H9 (cell line): ENCODE measurements at regions not wholly inside any gene's neighbourhood (a gene's known extent, or its start where the extent isn't known, plus 50 kb on each side); places are given as distances from the start of the nearest gene placed in this dataset.

Source experiments
- DNase-seq: peaks from one replicate; pipeline ENCODE4 v3.0.0-alpha.2; 2017
- H2AFZ ChIP-seq: one replicate; pipeline ENCODE4 v1.6.1; 2013; ENCODE audit warnings: mild to moderate bottlenecking, low read length, control low read depth, moderate library complexity
- H2AK5ac ChIP-seq: 2 replicates; pipeline ENCODE4 v1.6.1; 2013; ENCODE audit warnings: low read length, control low read depth, mixed read lengths; ENCODE audit not compliant: insufficient read length
- H2BK120ac ChIP-seq: one replicate; pipeline ENCODE4 v1.6.1; 2013; ENCODE audit warnings: low read depth, mild to moderate bottlenecking, low read length, control low read depth, inconsistent platforms; ENCODE audit not compliant: poor library complexity, severe bottlenecking
- H2BK12ac ChIP-seq: 2 replicates; pipeline ENCODE4 v1.6.1; 2013; ENCODE audit warnings: low read length, control low read depth, mixed read lengths, low read depth; ENCODE audit not compliant: insufficient read length
- H2BK15ac ChIP-seq: 2 replicates; pipeline ENCODE4 v1.6.1; 2013; ENCODE audit warnings: low read depth, low read length, control low read depth
- H2BK20ac ChIP-seq: one replicate; pipeline ENCODE4 v1.6.1; 2013; ENCODE audit warnings: low read depth, mild to moderate bottlenecking, low read length, control low read depth, inconsistent platforms; ENCODE audit not compliant: poor library complexity, severe bottlenecking
- H2BK5ac ChIP-seq: 2 replicates; pipeline ENCODE4 v1.6.1; 2013; ENCODE audit warnings: low read length, control low read depth, mixed read lengths; ENCODE audit not compliant: insufficient read length
- H3K14ac ChIP-seq: 2 replicates; pipeline ENCODE4 v1.6.1; 2013; ENCODE audit warnings: low read length, control low read depth; ENCODE audit not compliant: insufficient read depth
- H3K18ac ChIP-seq: 2 replicates; pipeline ENCODE4 v1.6.1; 2013; ENCODE audit warnings: low read depth, mild to moderate bottlenecking, mixed read lengths, low read length, control low read depth; ENCODE audit not compliant: insufficient read length
- H3K23ac ChIP-seq: 2 replicates; pipeline ENCODE4 v1.6.1; 2013; ENCODE audit warnings: low read length, control low read depth, mixed read lengths, low read depth; ENCODE audit not compliant: insufficient read length
- H3K23me2 ChIP-seq: 2 replicates; pipeline ENCODE4 v1.6.1; 2013; ENCODE audit warnings: low read depth, mild to moderate bottlenecking, mixed read lengths, low read length, control low read depth; ENCODE audit not compliant: insufficient read length, poor library complexity, severe bottlenecking
- H3K27ac ChIP-seq: 2 replicates; pipeline ENCODE4 v1.5.1; 2013; ENCODE audit warnings: low read length, control low read depth, mixed read lengths, low read depth; ENCODE audit not compliant: insufficient read length
- H3K27me3 ChIP-seq: 2 replicates; pipeline ENCODE4 v1.6.1; 2013; ENCODE audit warnings: low read length, control low read depth, inconsistent platforms; ENCODE audit not compliant: insufficient read depth
- H3K4ac ChIP-seq: 2 replicates; pipeline ENCODE4 v1.6.1; 2013; ENCODE audit warnings: low read depth, mild to moderate bottlenecking, control low read depth, inconsistent platforms, low read length, moderate library complexity
- H3K4me1 ChIP-seq: 2 replicates; pipeline ENCODE4 v1.6.1; 2013; ENCODE audit warnings: low read length, control low read depth, inconsistent platforms; ENCODE audit not compliant: insufficient read depth
- H3K4me2 ChIP-seq: 2 replicates; pipeline ENCODE4 v1.6.1; 2013; ENCODE audit warnings: low read length, control low read depth, mixed read lengths; ENCODE audit not compliant: insufficient read length, insufficient read depth
- H3K56ac ChIP-seq: 2 replicates; pipeline ENCODE4 v1.6.1; 2013; ENCODE audit warnings: low read depth, mild to moderate bottlenecking, mixed read lengths, low read length, control low read depth; ENCODE audit not compliant: insufficient read length
- H3K79me1 ChIP-seq: 2 replicates; pipeline ENCODE4 v1.6.1; 2013; ENCODE audit warnings: low read depth, mild to moderate bottlenecking, moderate library complexity, low read length, control low read depth, inconsistent platforms; ENCODE audit not compliant: insufficient read depth, poor library complexity, severe bottlenecking
- H3K79me2 ChIP-seq: 2 replicates; pipeline ENCODE4 v1.6.1; 2013; ENCODE audit warnings: low read length, control low read depth, inconsistent platforms; ENCODE audit not compliant: insufficient read depth
- H3K9ac ChIP-seq: 2 replicates; pipeline ENCODE4 v1.6.1; 2013; ENCODE audit warnings: low read length, control low read depth, mixed read lengths; ENCODE audit not compliant: insufficient read length; ENCODE audit errors: extremely low read depth
- H3K9me3 ChIP-seq: one replicate; pipeline ENCODE4 v1.6.1; 2013; ENCODE audit warnings: low read depth, low read length, inconsistent platforms; ENCODE audit not compliant: control insufficient read depth
- H3T11ph ChIP-seq: one replicate; pipeline ENCODE4 v1.6.1; 2013; ENCODE audit warnings: mild to moderate bottlenecking, low read length, control low read depth, inconsistent platforms
- H4K20me1 ChIP-seq: one replicate; pipeline ENCODE4 v1.6.1; 2013; ENCODE audit not compliant: control insufficient read depth, insufficient read length, insufficient read depth
- H4K5ac ChIP-seq: 2 replicates; pipeline ENCODE4 v1.6.1; 2013; ENCODE audit warnings: low read depth, mild to moderate bottlenecking, mixed read lengths, low read length, control low read depth; ENCODE audit not compliant: insufficient read length
- H4K8ac ChIP-seq: replicated peaks from 2 replicates; pipeline ENCODE4 v1.6.1; 2013; ENCODE audit warnings: low read length, control low read depth, mixed read lengths, low read depth; ENCODE audit not compliant: insufficient read length
- H4K91ac ChIP-seq: 2 replicates; pipeline ENCODE4 v1.6.1; 2013; ENCODE audit warnings: low read depth, mild to moderate bottlenecking, moderate library complexity, mixed read lengths, low read length, control low read depth; ENCODE audit not compliant: insufficient read length
- H3K27ac Mint-ChIP-seq, 3 experiments: 2 replicates in 2 of 3; 3 replicates in 1 of 3; pipeline ENCODE4 v1.8.0; 2020 to 2021; ENCODE audit warnings: mixed read lengths in 3 of 3, mild to moderate bottlenecking in 1 of 3, moderate library complexity in 1 of 3
- H3K27me3 Mint-ChIP-seq: 2 replicates; pipeline ENCODE4 v1.8.0; 2021; ENCODE audit warnings: low read depth, mild to moderate bottlenecking, moderate library complexity, mixed read lengths
- H3K36me3 Mint-ChIP-seq, 3 experiments: 2 replicates in 2 of 3; 3 replicates in 1 of 3; pipeline ENCODE4 v1.8.0; 2020 to 2021; ENCODE audit warnings: low read depth in 3 of 3, mixed read lengths in 3 of 3; ENCODE audit not compliant: insufficient read depth in 1 of 3
- H3K4me1 Mint-ChIP-seq, 2 experiments: 2 replicates each; pipeline ENCODE4 v1.8.0; 2020; ENCODE audit warnings: mixed read lengths in 2 of 2
- H3K4me3 Mint-ChIP-seq, 2 experiments: 2 replicates in 1 of 2; 3 replicates in 1 of 2; pipeline ENCODE4 v1.8.0; 2020 to 2021; ENCODE audit warnings: mild to moderate bottlenecking in 2 of 2, mixed read lengths in 2 of 2, moderate library complexity in 1 of 2
- H3K9me3 Mint-ChIP-seq, 2 experiments: 2 replicates in 1 of 2; 3 replicates in 1 of 2; pipeline ENCODE4 v1.8.0; 2020; ENCODE audit warnings: mild to moderate bottlenecking in 2 of 2, mixed read lengths in 2 of 2, moderate library complexity in 1 of 2
- WGBS: extraction: QIAGEN DNeasy Blood & Tissue Kit; methylation state at CpG from one replicate; pipeline ENCODE4 v1.1.7; 2013; ENCODE audit warnings: missing lambda C conversion rate, low lambda C conversion rate, mixed read lengths; ENCODE audit not compliant: insufficient read length; ENCODE audit errors: extremely low coverage; 5-methylcytosine and 5-hydroxymethylcytosine counted together
- TF ChIP-seq, protein P1 (sequence below): fragments of 200-600 bp; sonication (generic); conservative IDR thresholded peaks from 3 replicates; pipeline ENCODE4 v1.8.0; 2021; ENCODE audit warnings: antibody characterized with exemption, mild to moderate bottlenecking

DNA sequence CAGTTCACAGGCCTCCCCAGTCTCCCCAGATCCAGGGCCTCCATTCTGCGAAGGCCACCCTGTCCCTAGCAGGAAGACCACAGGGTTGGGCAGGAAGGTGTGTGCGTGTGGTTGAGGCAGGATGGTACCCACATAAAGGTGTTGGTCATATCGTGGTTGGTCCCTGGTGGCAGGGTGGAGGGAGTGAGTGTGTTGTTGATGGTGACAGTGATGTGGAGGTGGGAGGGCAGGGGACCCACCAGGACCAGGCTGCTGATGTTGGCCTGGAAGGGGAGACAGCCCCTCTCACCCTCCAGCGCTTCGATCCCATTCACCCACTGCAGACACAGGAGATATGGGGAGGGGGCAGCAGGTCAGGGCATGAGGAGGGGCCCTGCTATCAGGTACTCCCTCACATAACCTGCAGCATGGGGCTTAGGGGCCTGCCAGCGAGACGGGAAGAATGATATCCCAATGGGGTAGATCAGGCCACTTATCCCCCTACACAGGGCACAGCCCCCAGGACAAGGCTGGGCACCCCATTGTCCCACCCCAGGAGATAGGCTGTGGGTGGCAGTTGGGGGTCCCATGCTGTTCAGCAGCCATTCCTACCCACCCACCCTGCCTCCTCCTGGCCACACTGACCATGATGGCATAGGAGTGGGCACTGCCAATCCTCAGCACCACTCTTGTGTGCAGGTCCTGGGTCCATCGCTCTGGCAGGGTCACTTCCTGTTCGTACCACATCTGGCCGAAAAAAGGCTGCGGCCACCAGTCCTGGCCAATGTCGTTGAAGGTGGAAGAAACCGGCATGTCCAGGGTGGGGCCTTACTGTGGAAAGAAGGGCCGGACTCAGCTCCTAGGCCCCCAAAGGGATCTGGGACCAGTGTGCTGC, 69.0 kb upstream of the ZNF479 start:
- no peak overlapping the region for H2BK5ac ChIP-seq
- H3K79me2 ChIP-seq: no peaks in the 10 kb centered on the region
- Mint-ChIP-seq H3K4me1 (no peaks in the 10 kb centered on the region), H3K4me3 (no peak overlapping the region), H3K36me3 (peaks cover 2 to 11% (median 5%) of the 10 kb centered on the region in 3 experiments; a peak in 5 of 7 replicates), H3K9me3 (peaks cover 45 to 56% of the 10 kb centered on the region in 2 experiments), H3K27me3 (peaks cover 3% of the 10 kb centered on the region; the same call in 1 of the 2 replicates), H3K27ac (no peak overlapping the region)
- H3K27ac ChIP-seq: no peak overlapping the region
- no peak overlapping the region for H2BK15ac ChIP-seq
- H3K18ac ChIP-seq: no peak overlapping the region
- no peak overlapping the region for H2AK5ac ChIP-seq
- DNase-seq: no peak
- no peak overlapping the region for H2BK20ac ChIP-seq
- H2AFZ ChIP-seq: no peak overlapping the region
- H3K79me1 ChIP-seq: no peaks in the 10 kb centered on the region
- H3K23me2 ChIP-seq: peaks cover 3% of the 10 kb centered on the region
- TF ChIP-seq, protein P1, sequence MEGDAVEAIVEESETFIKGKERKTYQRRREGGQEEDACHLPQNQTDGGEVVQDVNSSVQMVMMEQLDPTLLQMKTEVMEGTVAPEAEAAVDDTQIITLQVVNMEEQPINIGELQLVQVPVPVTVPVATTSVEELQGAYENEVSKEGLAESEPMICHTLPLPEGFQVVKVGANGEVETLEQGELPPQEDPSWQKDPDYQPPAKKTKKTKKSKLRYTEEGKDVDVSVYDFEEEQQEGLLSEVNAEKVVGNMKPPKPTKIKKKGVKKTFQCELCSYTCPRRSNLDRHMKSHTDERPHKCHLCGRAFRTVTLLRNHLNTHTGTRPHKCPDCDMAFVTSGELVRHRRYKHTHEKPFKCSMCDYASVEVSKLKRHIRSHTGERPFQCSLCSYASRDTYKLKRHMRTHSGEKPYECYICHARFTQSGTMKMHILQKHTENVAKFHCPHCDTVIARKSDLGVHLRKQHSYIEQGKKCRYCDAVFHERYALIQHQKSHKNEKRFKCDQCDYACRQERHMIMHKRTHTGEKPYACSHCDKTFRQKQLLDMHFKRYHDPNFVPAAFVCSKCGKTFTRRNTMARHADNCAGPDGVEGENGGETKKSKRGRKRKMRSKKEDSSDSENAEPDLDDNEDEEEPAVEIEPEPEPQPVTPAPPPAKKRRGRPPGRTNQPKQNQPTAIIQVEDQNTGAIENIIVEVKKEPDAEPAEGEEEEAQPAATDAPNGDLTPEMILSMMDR: no peak
- no peak overlapping the region for H2BK12ac ChIP-seq
- no peak overlapping the region for H3T11ph ChIP-seq
- no peak overlapping the region for H2BK120ac ChIP-seq
- no peak overlapping the region for H4K5ac ChIP-seq
- H3K14ac ChIP-seq: no peak overlapping the region
- H4K91ac ChIP-seq: no peak overlapping the region
- H3K9me3 ChIP-seq: peaks cover 61% of the 10 kb centered on the region
- H3K4me2 ChIP-seq: no peak overlapping the region
- H4K20me1 ChIP-seq: no peaks in the 10 kb centered on the region
- no peak overlapping the region for H3K4ac ChIP-seq
- no peak overlapping the region for H3K56ac ChIP-seq
- H3K27me3 ChIP-seq: no peaks in the 10 kb centered on the region
- no peaks in the 10 kb centered on the region for H3K4me1 ChIP-seq
- H4K8ac ChIP-seq: no peak overlapping the region
- no peak overlapping the region for H3K9ac ChIP-seq
- H3K23ac ChIP-seq: no peak overlapping the region
- no CpG with 5 or more reads among the region's 14 CpGs for WGBS
